ENCODE measurements at regions not wholly inside any gene's neighbourhood (a gene's known extent, or its start where the extent isn't known, plus 50 kb on each side); places are given as distances from the start of the nearest gene placed in this dataset.
A peak's percentile ranks its signal among the peaks of the same experiment; 100 is the strongest.

DNA sequence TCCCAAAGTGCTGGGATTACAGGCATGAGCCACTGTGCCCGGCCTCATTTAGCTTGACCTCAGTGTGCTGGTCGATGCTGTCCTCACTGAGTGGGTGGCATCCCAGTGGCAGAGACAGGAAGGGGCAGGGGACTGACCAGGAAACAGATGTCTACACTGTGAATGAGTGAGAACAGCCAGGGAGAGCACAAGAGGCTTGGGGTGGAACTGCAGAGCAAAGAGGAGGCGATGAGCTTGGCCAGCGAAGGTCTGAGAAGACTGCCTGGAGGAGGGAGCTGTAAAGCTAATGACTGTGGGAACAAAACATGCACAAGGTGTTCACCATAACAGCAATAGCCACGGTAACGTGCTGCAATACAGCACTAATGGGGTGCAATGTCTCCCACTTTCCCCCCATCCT, 57.2 kb upstream of the BEGAIN start:
- no peak for DNase-seq
- H3K27ac ChIP-seq: no peak overlapping the region
- no peak overlapping the region for H3K4me3 ChIP-seq
- no peaks in the 10 kb centered on the region for H3K36me3 ChIP-seq
- H3K4me1 ChIP-seq: no peaks in the 10 kb centered on the region
- H3K27me3 ChIP-seq: peaks cover 0 to 38% of the 10 kb centered on the region in 2 donors
- intact Hi-C loops (cut with DNase I; ENCODE audit: low total_unique reads): no loop called here
- no peaks in the 10 kb centered on the region for H3K9me3 ChIP-seq
- TF ChIP-seq, protein P1, sequence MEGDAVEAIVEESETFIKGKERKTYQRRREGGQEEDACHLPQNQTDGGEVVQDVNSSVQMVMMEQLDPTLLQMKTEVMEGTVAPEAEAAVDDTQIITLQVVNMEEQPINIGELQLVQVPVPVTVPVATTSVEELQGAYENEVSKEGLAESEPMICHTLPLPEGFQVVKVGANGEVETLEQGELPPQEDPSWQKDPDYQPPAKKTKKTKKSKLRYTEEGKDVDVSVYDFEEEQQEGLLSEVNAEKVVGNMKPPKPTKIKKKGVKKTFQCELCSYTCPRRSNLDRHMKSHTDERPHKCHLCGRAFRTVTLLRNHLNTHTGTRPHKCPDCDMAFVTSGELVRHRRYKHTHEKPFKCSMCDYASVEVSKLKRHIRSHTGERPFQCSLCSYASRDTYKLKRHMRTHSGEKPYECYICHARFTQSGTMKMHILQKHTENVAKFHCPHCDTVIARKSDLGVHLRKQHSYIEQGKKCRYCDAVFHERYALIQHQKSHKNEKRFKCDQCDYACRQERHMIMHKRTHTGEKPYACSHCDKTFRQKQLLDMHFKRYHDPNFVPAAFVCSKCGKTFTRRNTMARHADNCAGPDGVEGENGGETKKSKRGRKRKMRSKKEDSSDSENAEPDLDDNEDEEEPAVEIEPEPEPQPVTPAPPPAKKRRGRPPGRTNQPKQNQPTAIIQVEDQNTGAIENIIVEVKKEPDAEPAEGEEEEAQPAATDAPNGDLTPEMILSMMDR (IDR thresholded peaks at IDR 0.05): no peak

DNA sequence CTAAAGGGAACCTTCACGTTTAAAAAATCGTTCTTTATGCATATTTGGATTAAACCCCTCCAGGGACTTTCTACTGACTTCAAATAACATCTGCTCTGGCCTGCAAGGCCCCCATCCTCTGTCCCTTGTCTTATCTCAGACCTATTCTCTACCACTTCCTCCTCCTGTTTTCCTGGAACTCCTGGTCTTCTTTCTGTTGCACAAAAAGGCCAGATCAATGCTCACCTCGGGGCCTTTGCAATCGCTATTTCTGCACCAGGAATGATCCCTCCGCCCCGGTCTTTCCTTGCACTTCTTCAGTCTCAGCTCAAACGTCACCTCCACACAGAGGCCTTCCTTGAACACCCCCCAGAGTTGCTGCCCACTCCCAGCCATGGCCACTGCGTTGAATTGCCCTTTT, 57.6 kb upstream of the BEGAIN start:
- H3K4me3 ChIP-seq: no peak overlapping the region
- TF ChIP-seq, protein P1 (IDR thresholded peaks at IDR 0.05): no peak
- H3K27ac ChIP-seq: no peak overlapping the region
- no peak for DNase-seq
- no peaks in the 10 kb centered on the region for H3K9me3 ChIP-seq
- no peaks in the 10 kb centered on the region for H3K36me3 ChIP-seq
- intact Hi-C loops (cut with DNase I; ENCODE audit: low total_unique reads): no loop called here
- H3K4me1 ChIP-seq: no peaks in the 10 kb centered on the region
- H3K27me3 ChIP-seq: peaks cover 0 to 37% of the 10 kb centered on the region in 2 donors

DNA sequence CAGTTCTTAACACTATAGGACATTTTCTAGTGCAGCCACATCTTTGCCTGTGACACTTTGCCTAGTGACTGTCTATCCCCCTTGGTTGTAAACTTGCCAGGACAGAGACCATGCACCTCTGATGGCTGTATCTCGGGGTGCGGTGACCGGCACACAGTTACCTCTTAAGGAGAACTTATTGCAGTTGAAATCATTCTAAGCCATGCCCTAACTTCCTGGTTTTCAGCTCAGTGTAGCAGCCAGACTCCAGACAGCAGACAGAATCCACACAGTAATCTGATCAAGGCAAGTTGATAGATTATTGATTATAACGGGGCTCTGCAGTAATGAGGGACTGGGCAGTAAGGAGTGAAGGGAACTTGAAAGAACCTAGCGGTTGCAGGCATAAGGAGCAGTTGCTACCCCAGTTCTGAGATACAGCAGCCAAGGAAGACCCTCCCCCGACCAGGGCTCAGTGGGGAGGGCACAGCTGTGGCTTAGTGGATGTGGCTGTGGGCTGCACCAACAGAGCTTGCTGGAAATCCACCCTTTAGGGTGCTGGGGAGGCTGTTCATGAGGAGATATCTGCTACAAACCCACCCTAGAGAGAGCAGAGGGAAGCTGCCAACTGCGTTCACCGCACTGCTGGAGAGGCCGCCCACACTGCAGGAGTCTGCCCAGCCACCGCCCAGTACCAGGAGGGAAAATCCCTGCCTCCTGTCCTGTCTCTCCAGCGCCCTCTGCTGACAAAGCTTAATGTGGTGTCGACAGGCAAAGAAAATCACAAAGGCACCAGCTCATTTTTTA, 58.2 kb upstream of the BEGAIN start:
- intact Hi-C loops (cut with DNase I; ENCODE audit: low total_unique reads): no loop called here
- Histone ChIP-seq H3K9me3 (no peaks in the 10 kb centered on the region), H3K4me1 (no peaks in the 10 kb centered on the region), H3K4me3 (no peak overlapping the region), H3K27me3 (peaks cover 0 to 33% of the 10 kb centered on the region in 2 donors), H3K27ac (no peak overlapping the region), H3K36me3 (no peaks in the 10 kb centered on the region)
- peak; percentile 75 to 84 for DNase-seq
- TF ChIP-seq, protein P1 (IDR thresholded peaks at IDR 0.05): peak; percentile 35

DNA sequence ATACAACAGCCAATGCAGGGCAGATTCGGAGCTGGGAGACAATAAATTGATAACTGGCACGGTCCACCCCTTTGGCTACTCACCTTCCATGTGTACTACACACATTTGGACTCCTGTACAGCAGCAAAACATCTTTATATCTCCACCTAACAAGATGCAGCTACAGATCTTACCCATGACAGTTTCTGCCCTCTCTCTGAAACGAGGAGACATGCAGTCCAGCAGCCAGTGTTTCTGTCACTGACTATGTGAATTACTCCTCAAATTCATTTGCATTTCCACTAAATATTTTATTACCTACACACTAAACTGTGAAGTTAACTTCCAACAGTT, 58.7 kb upstream of the BEGAIN start:
- Histone ChIP-seq H3K27me3 (peaks cover 0 to 31% of the 10 kb centered on the region in 2 donors), H3K36me3 (no peaks in the 10 kb centered on the region), H3K4me3 (no peak overlapping the region), H3K9me3 (no peaks in the 10 kb centered on the region), H3K27ac (no peak overlapping the region), H3K4me1 (no peaks in the 10 kb centered on the region)
- DNase-seq: no peak
- TF ChIP-seq, protein P1 (IDR thresholded peaks at IDR 0.05): no peak
- intact Hi-C loops (cut with DNase I; ENCODE audit: low total_unique reads): no loop called here

DNA sequence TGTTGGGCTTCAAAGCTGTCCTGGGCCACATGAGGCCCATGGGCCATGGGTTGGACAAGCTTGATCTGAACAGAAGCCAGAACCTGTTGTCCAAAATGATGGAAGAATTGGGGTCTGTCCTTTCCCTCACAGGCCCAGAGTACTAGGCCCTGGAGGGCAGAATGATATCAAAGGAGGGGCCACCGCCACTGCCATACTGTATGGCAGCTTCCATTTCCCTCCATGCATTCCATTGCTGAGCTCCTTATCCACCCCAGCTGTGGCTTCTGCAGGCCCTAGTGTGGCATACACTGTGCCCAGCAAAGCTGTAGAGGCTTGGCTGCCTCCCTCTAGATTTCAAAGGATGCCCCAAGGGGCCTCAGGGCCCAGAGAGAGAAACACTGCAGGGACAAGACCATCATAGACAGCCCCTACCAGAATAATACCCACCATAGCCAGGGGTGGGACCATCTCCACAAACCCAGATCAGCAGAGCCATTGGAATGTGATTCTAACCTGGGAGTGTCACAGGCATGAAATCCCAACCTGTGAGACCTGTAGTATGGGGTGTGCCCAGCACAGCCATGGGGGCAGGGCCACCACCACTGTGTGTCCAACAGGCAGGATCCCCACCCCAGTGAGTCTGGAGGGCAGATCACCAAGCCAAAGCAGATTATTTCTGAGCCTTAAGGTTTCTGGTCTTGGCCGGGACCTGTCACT, 61.4 kb upstream of the BEGAIN start:
- no peak overlapping the region for H3K27ac ChIP-seq
- H3K4me1 ChIP-seq: no peaks in the 10 kb centered on the region
- intact Hi-C loops (cut with DNase I; ENCODE audit: low total_unique reads): no loop called here
- TF ChIP-seq, protein P1 (IDR thresholded peaks at IDR 0.05): no peak
- no peaks in the 10 kb centered on the region for H3K9me3 ChIP-seq
- no peak overlapping the region for H3K4me3 ChIP-seq
- DNase-seq: no peak
- H3K27me3 ChIP-seq: peaks cover 0 to 31% of the 10 kb centered on the region in 2 donors
- no peaks in the 10 kb centered on the region for H3K36me3 ChIP-seq
